HG03097 (cell line): ENCODE measurements at regions not wholly inside any gene's neighbourhood (a gene's known extent, or its start where the extent isn't known, plus 50 kb on each side); places are given as distances from the start of the nearest gene placed in this dataset.

Experiments
- ATAC-seq: cut with Tn5 transposase; IDR thresholded peaks from one replicate; pipeline ENCODE4 v1.9.1; 2021; ENCODE audit not compliant: unreplicated experiment, low FRiP score

DNA sequence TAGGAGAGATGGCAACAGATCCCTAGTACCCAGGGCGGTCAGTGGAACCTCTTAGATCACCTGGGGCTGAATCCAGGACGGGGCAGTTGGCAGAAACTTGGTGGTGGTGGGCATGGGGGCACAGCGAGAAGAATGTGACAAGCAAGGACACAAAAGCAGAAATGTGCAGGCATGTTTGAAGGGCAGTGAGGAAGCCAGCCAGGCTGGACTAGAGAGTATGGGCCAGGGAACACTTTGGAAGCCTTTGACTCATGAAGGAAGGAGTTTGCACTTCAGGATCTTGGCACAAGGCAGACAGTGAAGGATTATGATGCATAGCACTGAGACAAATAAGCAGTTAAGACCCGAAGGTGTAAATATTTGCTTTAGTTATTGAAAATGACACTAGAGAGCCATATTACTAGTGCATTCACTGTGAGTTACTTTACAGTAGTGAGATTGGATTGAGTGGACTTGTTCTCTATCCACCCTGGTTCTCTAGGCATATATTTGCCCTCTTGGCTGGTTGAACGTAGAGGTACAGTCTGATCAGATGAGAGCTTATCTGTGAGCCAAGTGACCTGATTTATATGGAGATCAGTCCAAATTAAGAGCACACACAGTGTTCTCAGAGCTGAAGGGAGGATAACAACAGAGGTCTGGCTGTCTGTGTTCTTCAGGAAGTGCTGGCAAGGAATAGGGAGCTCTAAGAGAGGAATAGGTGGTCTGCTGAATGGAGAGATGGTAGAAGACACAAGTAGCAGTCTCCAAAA lies 210.4 kb downstream of the SNX19 start:
- no peak for ATAC-seq

DNA sequence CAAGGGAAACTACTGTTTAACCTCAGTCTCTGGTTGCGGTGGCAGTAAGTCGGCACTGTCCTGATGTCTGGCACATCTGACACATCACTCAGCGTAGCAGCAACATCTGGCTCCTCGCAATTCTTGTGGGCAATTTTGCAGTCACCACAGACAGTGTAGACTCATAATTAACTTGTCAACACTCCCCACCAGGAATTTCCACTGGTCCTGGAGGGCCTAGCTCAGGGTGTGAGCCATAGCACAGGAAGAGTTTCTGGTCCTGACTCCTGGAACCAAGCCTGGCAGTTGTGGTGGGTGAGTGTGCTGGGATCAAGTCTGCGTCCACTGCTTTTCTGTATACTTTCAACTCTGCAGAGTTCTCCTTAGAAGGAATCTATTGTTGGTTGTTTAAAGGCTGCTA lies 209.7 kb downstream of the SNX19 start:
- no peak for ATAC-seq

DNA sequence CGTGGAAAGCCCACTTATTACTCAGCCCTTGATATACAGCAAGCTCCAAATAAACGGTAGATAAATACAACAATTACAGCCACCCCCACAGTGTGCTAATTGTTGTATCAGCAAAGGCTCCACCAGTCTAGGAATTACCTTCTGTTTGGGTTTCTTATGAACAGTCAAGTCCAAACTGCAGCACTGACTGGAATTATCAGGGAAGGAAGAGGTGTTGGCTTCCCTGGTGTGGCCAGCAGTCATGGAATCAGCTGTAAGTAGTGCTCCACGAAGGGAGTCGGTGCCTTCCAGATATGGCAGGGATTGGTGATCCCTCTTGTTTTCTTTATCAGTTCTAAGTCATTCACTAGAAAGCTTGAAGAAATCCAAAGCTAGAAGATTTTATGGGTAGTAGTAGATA lies 209.1 kb downstream of the SNX19 start:
- ATAC-seq, result no peak

DNA sequence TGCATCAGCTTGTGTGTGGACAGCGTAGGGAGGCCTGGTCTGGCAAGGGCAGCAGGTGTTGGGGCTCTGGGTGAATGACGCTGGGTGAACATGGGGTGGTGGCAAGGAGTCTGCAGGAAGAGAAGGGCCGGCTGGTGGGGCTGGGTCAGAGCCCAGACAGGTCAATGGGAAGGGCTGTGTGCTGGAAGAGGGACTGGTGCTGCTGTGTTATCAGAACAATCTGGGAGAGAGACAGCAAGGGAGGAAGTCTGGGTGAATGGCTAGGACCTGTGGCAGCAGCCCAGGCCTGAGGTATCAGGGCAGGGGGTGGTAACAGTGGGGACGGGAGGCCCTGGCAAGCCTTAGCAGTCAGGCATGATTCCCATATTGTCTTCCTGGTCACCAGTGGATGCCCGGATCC lies 206.7 kb downstream of the SNX19 start:
- ATAC-seq, result no peak

DNA sequence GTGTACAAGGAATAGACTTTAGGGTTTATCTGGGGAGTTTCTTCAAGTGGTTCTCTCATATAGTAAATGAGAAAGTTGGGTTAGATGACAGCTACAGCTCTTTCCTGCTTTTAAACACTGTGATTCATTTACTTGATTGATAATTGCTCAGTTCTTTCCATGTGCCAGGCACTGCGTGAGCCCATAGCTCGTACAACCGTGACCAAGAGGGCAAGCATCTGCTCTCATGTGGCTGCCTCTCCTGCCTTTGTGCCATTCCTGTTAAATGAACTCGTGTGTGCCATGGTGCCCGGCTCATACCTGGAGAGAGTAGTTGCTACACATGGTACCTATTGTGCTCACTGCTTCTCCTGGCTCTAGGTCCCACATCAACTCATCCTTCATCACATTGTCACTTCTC lies 206.3 kb downstream of the SNX19 start:
- ATAC-seq, result no peak

DNA sequence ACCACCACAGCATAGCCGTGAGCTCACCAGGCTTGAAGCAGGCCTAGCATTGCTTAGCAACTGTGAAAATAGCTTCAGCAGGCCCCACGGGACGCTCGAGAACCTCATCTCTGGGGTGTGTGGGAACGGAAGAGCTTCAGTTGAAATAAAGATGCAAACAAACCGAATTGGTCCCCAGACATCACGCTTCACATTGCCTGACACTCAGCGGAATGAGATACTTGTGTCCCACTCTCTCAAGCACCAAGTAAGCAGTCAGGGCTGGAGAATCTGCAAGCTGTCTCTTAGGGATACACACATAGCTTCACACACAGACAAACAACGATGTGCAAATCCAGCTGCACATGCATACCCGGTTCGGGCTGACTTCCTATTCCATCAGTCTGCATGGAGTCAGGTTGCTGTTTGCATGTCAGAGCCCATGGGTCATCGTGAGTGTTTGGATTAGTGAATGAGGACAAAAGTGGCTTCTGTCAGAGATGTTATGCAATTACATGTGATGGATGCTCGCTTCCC lies 205.7 kb downstream of the SNX19 start:
- no peak for ATAC-seq

DNA sequence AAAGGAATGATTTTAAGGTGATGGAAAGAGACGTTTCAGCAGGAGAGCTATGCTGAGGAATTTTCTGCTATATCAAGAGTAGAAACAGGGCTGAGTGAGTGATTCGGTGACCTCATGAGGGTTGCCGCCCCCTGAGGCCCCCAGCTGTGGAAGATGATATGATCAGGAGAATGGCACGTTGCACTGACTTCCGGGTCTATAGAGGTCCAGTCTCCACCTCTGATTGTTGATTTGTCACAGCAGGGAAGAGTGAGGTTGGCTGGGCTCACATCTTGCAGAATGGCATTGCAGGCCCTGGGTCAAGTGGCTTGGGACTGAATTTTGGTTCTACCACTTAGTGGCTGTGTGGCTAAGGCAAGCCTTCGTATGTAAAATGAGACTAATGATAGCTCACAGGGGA lies 205.1 kb downstream of the SNX19 start:
- no peak for ATAC-seq

DNA sequence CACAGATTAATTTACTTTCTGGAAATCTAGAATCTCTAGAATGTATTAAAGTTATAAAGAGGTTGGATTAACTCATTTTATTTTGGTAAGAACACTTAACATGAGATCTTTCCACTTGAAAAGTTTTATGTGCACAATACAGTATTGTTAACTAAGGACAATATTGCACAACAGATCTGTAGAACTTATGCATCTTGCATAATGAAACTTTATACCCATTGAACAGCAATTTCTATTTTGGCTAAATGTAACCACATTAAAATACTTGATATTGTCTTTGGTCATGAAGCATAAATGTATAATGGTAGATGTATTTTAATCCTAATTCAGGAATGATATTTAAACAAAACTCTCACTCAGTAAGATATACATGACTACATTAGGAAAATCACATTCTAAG lies 203.8 kb downstream of the SNX19 start:
- ATAC-seq, result no peak

DNA sequence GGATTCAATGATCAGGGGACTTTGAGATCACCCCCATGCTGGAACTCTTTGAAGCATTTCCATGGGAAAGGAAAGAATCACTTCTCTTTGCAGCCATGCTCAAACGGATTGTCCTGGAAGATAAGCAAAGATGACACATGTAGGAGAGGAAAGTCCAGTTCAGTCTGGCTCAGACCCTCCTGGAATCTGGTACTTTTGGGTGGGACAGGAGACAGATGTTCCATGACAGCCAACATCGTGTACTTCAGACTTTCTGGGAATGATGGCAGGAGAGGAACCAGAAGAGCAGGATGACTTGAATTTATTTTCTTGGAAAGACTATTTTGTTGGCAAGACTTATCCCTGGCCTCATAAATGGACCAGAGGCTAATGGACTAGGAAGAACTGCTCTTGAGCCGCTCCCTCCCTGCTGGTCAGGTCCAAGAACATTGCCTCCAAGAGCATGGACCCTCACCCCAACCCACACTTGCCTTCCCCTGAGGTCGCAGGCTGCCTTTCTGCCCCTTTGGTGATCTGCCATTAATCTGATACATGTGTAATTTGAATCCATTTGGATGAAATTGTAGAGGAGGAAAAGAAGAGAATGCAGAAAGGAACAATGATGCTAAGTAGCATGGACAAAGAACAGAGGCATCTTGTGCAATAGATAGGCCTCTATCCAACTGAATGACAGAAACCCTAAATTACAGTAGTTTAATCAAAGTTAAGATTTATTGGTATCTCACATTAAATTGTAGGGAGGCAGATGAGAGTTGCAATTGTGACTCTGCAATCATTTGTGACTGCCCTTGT lies 201.0 kb downstream of the SNX19 start:
- ATAC-seq, result no peak

DNA sequence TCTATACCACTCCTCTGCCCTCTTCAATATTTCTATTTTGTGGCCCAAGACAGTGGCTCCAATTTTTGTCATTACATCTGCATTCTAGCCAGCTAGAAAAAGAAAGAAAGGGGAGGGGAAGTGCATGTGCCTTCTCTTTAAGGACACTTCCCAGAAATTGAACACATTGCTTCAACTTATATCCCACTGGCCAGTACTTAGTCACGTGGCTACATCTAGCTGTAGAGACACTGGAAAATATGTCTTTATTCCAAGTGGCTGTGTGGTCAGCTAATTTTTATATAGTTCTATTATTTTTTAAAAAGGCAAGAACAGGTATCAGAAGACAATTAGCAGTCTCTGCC lies 200.4 kb downstream of the SNX19 start:
- no peak for ATAC-seq

DNA sequence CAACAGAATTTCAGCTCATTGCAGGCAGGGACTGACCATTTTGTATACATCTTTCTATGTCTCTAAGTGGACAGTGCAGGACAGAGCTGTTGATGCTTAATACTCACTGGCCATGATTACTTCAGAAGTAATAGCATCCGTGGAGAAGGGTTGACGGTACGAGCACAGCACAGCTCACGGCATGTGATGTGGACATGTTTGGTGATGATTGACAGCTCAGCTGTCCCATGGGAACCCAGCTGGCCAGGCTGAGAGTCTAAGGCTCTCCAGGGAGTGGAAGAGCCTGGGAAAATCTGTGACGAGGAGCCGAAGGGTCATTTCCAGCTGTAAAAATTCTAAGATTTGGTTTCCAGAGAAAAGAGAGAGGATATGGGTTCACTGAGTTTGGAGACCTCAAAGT lies 198.2 kb downstream of the SNX19 start:
- no peak for ATAC-seq

DNA sequence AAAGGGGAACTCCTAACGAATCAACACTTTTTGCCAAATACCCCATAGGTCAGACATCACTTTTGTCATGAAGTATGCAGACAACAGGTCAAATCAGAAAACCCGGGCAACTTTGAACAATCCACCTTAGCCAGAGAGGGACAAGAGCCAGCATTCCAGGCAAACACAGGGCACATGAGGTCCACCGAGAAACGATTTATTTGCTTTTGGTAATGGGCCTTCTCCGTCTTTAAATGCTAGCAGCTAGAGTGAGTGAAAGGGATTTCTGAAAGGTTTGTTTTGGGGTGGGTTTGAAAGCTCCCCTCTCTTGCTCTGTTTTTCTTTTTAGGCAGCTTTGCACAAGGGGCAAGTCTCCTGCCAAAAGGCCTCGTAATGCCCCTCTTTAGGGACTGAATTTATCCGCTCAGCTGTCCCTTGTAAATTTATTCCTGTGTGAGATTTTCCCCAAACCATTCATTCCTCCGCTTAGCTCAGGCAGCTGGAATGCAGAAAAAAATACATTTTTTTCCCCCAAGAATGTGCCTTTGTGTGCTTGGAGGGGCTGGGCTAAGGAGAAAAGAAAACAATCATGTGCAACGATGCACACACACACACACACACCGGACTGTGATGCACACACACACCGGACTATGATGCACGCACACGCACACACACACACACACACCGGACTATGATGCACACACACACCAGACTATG lies 196.9 kb downstream of the SNX19 start:
- no peak for ATAC-seq

DNA sequence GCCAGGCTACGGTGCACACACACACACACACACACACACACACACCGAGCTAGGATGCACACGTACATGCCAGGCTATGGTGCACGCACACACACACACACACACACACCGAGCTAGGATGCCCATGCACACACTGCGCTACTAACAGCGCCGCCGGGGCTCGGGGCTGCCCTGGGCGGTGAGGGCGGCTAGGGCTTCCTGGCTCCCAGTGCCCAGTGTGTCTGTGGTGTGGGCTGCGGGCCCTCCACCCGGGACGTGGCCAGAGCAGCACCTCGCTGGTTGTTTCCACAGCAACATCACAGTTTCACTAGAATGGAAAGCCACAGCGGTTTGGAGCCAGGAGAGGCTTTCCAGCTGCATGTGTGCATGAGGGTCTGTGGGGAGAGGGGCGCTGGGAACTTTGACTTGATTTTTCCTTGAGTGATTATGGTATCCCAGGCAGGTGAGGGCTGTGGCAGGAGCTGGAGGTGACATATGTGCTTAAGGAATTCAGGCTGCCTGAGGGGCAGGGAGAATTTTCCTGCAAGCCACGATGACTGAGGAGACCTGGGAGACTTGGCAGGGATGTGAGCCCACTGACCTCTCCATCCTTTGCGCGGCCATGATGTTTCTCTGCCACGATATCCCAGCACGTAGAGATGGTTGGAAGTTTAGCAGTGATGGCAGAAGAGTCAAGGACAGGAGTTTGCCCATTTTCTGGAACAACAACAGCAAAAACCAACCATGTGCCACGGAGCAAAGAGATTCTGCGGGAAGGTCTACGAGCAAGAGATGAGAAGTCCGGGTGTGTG lies 195.9 kb downstream of the SNX19 start:
- no peak for ATAC-seq

DNA sequence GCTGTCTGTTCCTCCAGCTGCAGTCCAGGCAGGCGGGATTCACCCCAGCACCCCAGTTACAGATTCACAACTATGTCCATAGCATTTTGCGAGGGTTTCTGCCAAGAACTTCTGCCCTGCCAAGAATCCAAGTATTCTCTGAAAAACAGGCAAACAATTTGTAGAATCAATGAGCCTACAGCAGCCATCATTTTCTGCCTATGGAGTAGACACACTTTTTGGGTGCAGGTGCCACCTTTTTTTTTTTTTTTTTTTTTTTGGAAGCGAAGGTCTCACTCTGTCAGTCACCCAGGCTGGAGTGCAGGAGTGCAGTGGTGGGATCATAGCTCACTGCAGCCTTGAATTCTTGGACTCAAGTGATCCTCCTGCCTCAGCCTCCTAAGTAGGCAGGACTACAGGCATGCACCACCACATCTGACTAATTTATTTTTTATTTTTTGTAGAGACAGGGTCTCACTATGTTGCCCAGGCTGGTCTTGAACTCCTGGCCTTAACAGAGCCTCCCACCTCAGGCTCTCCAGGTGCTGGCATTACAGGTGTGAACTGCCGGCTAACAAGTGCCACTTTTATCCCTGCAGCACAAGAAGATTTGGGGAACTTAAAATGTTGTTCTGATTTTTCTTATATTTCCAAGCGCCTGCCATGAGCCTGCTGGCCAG lies 195.1 kb downstream of the SNX19 start:
- ATAC-seq, result no peak

DNA sequence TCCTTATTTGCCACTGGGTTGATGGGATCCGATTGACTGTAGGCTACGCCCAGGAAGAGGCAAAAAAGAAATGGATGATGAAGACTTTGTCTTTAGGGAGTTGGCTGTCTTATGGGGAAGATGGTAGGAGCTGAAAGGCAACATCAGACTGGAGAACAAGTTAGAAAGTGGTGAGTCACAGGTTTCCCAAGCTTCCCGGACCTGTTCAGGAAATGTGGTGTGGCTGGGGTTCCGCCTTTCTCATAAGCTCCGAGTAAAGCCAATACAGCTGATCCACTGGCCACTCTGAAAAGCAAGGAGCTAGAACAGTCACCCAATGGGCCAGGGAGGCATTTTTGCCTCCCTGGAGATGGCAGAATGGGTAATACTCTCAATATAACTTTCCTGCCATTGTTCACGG lies 194.5 kb downstream of the SNX19 start:
- ATAC-seq, result no peak

DNA sequence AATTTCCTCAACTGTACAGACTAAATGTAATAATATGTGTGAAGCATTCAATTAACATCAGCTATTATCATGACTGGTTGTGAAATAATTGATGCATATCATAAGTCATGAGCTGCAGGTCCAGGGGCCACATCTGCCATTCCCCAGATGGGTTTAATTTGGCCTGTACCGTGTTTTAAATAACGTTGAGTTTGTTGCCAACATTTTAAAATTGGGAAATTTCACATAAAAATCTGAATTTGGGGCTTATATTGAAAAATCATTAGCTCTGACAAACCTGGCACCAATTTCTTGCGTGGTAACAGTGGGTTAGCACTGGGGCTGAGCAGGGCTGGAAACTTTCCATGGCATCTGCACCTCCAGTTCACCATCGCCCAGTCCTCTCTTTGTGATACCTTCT lies 193.9 kb downstream of the SNX19 start:
- no peak for ATAC-seq

DNA sequence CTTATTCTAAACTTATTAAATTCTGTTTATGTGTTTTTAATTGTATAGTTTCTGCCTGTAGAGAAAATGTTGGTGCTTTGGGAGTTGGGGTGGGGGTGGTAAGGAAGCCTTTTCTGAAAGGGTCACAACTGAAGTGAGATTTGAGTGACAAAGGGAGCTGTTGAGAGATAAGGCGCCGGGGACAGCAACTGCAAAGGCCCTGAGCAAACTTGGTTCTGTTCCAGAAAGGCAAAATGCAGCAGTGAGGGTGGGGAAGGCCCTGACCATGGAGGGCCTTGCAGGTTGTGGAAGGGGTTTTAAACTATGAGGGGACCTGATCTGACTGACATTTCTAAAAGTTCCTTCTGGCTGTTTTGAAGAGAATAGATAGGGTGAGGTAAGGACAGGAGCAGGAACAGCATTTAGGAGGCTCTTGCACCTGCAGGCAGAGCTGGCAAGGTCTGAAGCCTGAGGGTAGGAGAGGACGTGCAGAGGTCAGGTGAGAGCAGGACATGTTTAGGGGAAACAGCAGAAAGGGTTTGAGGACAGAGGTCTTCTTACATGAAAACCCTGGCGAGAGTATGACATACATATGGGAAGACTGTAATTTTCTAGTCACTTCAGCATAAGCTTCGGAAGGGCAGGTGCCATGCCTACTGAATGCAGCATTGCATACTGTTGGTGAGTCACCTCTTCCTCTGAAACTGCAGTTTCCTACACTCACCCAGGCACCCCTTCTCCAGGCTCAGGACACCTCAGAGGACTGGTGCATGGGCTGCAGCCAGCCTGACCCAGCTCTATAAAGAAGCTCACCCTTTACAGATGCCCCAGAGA lies 190.7 kb downstream of the SNX19 start:
- ATAC-seq, result no peak

DNA sequence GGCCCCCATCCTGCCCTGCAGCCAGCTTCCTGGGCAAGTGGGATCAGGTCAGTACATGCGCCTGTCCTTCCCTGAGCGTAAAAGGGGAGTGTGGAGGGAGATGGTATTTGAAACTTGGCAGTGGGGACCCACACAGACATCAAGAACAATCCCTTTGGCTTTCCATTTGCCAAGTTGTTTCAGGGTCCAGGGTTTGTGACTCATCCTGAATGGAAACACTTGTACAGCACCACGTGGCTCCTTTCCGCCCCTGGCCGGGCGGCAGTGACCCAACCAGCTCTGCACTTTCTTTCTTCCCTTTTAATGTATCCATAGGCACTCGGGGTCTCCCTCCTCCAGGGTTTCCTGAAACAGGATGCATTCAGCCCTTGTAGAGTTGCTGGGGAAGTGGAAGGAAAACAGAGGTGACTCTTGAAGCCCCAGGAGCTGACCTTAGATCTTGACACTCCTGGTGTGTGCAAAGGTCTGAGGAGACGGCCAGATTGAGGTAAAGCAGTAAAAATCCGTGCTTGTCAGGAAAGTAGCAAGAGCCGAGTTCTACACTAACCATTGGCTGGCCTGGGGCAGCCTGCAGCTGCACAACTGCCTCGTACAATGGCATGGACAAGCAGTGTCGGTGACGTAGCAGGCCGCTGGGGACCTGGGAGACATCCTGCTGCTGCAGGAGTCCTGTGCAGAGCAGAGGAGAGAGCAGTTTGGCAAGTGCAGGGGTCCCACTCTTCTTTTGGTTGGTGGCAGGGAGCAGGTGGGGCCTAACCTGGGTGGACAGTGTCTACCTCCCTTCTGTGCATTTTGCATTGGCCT lies 189.8 kb downstream of the SNX19 start:
- ATAC-seq, result no peak
